ENCODE measurements at regions not wholly inside any gene's neighbourhood (a gene's known extent, or its start where the extent isn't known, plus 50 kb on each side); places are given as distances from the start of the nearest gene placed in this dataset.

GRCh38 chr2:71791061-71791450 is 337.7 kb downstream of the DYSF start:
- H3K9me3 ChIP-seq = no peaks in the 10 kb centered on the region
- H3K4me3 ChIP-seq = no peak overlapping the region
- 60 to 79% (median 72%) methylated on average over 2 of the region's 2 CpGs; no CpG with 5 or more reads in 1 of the 5 donors for WGBS, 5 donors
- intact Hi-C loops (cut with DNase I; ENCODE audit: low total_unique reads) = no loop called here
- DNase-seq = peak; percentile 28
- TF ChIP-seq POLR2A (IDR thresholded peaks at IDR 0.05) = no peak
- TF ChIP-seq CTCF (IDR thresholded peaks at IDR 0.05 in 8 of 11, conservative IDR thresholded peaks at IDR 0.05 in 3 of 11) = no peak
- no peak for TF ChIP-seq POLR2AphosphoS5 (IDR thresholded peaks at IDR 0.05)
- H3K4me1 ChIP-seq = no peaks in the 10 kb centered on the region
- no peak overlapping the region for H3K27ac ChIP-seq
- H3K36me3 ChIP-seq = no peaks in the 10 kb centered on the region
- peaks cover 0 to 2% (median 0%) of the 10 kb centered on the region in 7 donors for H3K27me3 ChIP-seq (replicated peaks in 1 of 7)

GRCh38 chr2:71790226-71791060 is 337.1 kb downstream of the DYSF start:
- Histone ChIP-seq H3K4me3 (no peak overlapping the region), H3K27me3 (replicated peaks in 1 of 7) (peaks cover 0 to 9% (median 0%) of the 10 kb centered on the region in 7 donors), H3K27ac (no peak overlapping the region), H3K9me3 (no peaks in the 10 kb centered on the region), H3K36me3 (no peaks in the 10 kb centered on the region), H3K4me1 (no peaks in the 10 kb centered on the region)
- intact Hi-C loops (cut with DNase I; ENCODE audit: low total_unique reads) = no loop called here
- peak; percentile 64 for DNase-seq
- TF ChIP-seq POLR2AphosphoS5 (IDR thresholded peaks at IDR 0.05) (no peak), CTCF (IDR thresholded peaks at IDR 0.05 in 8 of 11, conservative IDR thresholded peaks at IDR 0.05 in 3 of 11) (no peak), POLR2A (IDR thresholded peaks at IDR 0.05) (no peak)
- WGBS, 5 donors = 78 to 92% (median 81%) methylated on average over 11 of the region's 11 CpGs

GRCh38 chr2:71789556-71790204 is 336.3 kb downstream of the DYSF start:
- peak; percentile 22 for DNase-seq
- intact Hi-C loops (cut with DNase I; ENCODE audit: low total_unique reads) = no loop called here
- Histone ChIP-seq H3K4me3 (no peak overlapping the region), H3K4me1 (no peaks in the 10 kb centered on the region), H3K27me3 (replicated peaks in 1 of 7) (peaks cover 0 to 10% (median 0%) of the 10 kb centered on the region in 7 donors), H3K36me3 (no peaks in the 10 kb centered on the region), H3K9me3 (no peaks in the 10 kb centered on the region), H3K27ac (no peak overlapping the region)
- TF ChIP-seq POLR2A (IDR thresholded peaks at IDR 0.05) (no peak), CTCF (IDR thresholded peaks at IDR 0.05 in 8 of 11, conservative IDR thresholded peaks at IDR 0.05 in 3 of 11) (no peak), POLR2AphosphoS5 (IDR thresholded peaks at IDR 0.05) (no peak)
- WGBS, 5 donors = 87 to 96% (median 92%) methylated on average over 14 of the region's 14 CpGs

- TF ChIP-seq CTCF (IDR thresholded peaks at IDR 0.05 in 8 of 11, conservative IDR thresholded peaks at IDR 0.05 in 3 of 11) = no peak
- WGBS, 5 donors = 83 to 92% (median 91%) methylated on average over 9 of the region's 9 CpGs
- DNase-seq = peak; percentile 34
- Histone ChIP-seq H3K4me3 (no peak overlapping the region), H3K4me1 (no peaks in the 10 kb centered on the region), H3K27ac (no peak overlapping the region), H3K27me3 (replicated peaks in 1 of 7) (peaks cover 0 to 10% (median 0%) of the 10 kb centered on the region in 7 donors), H3K36me3 (no peaks in the 10 kb centered on the region), H3K9me3 (no peaks in the 10 kb centered on the region)
- intact Hi-C loops (cut with DNase I; ENCODE audit: low total_unique reads) = no loop called here
Measured at GRCh38 chr2:71788601-71789240, 335.4 kb downstream of the DYSF start.

All from spleen (tissue), 11 donors.